HG03064 (cell line): ENCODE measurements at regions not wholly inside any gene's neighbourhood (a gene's known extent, or its start where the extent isn't known, plus 50 kb on each side); places are given as distances from the start of the nearest gene placed in this dataset.

Experiments used
- ATAC-seq: cut with Tn5 transposase; IDR thresholded peaks from one replicate; pipeline ENCODE4 v1.9.1; 2021; ENCODE audit warnings: low read depth; ENCODE audit not compliant: unreplicated experiment

DNA sequence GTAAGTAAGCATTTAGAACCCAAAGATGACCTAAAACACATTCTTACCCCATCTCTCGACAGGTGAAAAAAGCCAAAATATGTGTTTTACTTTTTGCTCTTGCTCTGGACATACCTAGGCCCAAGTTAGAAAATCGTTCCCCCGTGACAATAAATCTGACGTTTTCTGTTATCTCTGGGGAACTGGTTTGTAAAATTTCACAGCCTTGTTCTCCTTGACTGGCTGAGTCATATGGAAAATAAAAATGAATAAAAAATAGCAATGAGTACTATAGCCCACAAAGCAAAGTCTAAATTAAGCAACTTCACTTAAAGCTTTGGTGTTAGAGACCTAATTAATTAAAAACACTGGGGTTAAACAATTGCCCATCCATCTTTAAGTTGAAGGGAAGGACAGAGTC, 286.9 kb upstream of the CLINT1 start:
- no peak for ATAC-seq

GRCh38 chr5:158143081-158143480, 284.1 kb upstream of the CLINT1 start:
- no peak for ATAC-seq

DNA sequence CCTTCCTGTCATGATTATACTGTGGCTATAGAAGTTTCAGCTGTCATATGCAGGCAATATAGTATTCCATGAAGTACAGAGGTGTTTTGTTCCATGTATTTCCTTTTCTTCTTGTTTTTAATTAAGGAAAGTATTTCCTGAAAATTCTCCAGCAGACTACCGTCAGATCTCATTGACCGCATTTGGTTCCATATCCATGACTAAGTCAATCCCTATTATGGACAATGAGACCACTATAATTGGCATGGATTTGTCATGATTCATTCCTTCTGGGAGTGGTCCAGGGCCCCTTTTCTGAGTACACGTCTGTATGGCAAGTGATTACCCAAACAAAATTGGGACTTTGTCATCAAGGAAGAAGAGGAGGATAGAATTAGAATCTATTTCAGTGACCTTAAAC, 283.2 kb upstream of the CLINT1 start:
- ATAC-seq: no peak

GRCh38 chr5:158140120-158140731, 281.3 kb upstream of the CLINT1 start:
- ATAC-seq: no peak

DNA sequence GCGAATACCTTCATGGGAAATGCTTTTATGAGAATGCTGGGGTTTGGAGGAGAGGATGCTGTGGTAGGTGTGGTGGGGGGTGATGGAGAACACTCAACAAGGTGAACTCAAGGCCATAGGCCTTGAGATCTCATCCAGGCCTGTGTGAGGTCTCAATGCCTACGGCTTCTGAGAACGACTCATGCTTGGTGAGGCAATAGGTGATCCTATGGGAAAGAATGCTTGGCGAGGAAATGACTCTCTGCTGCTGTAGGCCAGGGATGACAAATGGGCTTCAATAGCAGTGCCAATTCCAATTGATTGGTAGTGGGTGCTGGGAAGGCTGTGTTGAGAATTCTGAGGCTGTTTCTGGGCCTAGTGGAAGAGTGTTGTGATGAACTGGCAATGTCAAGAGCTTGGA, 280.2 kb upstream of the CLINT1 start:
- no peak for ATAC-seq

GRCh38 chr5:158135682-158136179, 276.8 kb upstream of the CLINT1 start:
- ATAC-seq: no peak

DNA sequence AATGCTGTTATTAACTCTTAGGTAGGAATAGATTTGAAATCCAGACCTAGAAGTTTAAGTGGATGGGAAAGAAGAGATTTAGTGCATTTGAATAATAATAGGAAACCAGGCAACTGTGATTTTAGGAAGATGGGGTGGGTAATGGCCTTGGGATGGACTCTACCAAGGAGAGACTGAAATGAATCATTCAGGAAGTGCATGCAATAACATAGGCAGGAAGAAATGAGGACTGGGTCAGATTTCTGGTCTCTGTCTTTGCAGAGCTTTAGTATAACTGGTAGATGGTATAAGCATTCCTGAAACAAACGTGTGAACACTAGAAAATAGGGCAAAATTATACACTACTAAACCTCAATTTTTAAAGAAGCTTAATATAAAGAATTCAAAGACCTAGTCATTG, 274.4 kb upstream of the CLINT1 start:
- ATAC-seq: no peak

DNA sequence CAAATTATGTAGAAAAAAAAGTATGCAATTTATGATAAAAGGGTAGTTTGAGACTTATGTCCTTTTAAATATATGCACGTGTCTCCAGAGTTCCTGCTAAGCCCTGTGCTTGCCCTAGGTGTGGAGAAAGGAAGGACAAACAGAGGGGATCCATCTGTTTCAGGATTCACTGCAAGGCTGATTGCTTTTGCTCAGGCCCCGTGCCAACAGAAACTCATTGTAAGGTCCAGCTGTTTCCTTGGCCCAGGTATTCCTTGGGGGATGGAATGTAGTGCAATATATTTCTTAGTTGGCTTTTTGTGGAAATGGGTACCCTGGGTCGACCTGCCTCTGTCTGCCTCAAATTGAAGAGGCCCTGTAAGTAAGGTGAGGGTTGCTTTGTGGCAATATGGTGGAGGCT, 268.6 kb upstream of the CLINT1 start:
- no peak for ATAC-seq

DNA sequence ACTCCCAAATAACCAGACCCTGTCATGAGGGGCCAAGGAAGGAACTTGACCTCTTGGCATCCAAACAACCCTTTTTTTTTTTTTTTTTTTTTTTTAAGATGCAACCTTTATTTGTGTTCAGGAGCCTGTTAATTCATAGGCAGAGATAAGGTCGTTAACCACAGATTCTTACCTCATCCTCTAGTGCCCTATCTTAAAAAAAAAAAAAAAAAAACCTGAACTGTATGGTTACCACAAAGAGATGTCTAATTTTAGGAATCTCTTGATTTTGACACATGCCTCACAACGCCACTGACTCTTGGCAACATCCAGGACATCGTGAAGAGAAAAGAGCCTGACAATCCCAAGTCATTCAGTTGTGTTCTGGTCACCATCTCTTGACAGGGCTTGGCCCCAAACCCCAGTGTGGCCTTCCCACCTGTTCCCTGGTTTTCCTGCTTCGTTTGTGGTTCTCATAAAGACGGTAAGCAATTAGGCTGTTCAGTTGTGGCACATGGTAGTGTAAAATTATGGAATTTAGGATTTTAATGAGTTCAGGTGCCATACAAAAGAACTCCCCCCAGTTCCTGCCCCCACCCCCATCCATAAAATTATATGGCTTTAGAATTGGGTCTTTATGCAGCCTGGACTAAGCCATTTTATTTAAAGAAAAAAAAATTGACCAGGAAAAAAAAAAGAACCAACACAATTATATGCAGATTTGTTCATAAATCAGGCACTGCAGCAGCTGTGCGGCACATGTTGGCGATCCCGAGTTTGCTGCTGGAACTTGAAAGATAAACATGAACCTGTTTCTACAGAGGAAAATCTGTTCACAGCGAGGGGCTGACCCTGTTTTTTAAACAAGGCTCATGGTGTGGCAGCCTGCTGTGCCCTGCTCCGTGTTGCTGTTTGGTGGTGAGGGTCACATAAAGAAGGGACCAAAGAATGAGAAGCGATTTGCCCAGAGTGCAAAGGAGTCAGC, 267.8 kb upstream of the CLINT1 start:
- no peak for ATAC-seq

DNA sequence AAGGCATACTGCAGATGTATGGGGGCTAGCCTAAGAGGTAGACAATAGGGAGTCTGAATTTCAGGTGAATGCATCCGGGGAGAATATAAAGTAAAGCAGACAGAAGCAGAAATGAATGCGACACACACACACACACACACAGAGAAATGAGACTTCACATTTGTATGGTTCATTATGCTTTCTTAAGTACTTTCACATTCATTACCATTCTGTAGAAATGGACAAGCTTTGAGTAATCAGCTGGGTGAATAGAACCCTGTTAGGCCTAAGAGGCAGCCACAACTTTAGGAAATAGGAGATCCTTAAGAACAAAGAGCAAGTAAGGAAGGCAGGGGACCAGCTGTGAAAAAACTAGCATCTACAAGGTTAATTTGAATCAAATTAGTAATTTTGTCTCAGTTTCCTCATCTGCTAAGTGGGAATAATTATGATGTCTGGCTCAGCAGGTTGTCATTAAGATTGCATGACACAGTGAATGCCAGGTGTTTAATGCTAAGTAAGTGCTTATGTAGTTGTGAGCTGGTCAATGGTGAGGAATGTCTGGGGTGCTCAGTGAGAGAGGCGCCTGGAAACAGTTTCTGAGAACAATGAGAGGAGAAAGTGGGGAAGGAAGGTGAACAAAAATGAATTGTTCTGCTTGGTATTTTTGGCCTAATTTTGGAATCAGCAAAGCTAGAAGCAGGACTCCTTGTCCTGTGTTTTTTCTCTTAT, 265.8 kb upstream of the CLINT1 start:
- ATAC-seq: no peak

GRCh38 chr5:158123595-158123994, 264.6 kb upstream of the CLINT1 start:
- no peak for ATAC-seq

DNA sequence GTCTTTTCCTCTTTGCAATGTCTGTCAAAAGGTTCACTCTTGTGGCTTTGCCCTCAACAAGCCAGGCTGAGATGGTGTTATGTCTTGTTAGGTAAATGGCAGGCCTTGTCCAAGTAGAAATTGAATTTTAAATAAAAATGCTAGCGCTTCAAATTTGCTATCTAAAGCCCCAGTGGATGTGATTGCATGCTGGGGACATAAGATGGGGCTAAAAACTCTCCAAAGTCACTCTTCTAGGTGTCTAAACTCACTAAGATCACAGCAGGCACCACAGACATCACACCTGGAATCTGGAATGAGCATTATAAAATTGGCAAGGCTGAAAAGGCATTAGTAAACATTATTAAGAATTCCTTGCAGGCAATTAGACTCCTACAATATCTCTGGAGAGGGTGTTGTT, 262.7 kb upstream of the CLINT1 start:
- no peak for ATAC-seq

DNA sequence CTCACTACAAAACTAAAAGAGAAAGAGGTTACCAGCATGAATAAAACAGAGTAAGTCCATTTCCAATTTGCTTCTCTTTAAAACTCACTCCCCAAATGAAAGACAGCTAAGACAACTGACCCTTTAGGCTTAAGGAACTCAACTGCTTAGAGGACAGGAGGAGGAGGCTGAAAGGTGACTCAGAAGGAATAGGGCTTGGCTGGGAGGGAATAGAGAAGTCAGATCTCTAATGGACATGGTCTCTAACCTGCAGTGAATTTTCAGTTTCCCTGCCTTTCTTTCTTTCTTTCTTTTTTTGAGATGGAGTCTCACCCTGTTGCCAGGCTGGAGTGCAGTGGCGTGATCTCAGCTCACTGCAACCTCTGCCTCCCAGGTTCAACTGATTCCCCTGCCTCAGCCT, 261.8 kb upstream of the CLINT1 start:
- ATAC-seq: no peak

- no peak for ATAC-seq
Observed at GRCh38 chr5:158119961-158120723, 261.2 kb upstream of the CLINT1 start.

- no peak for ATAC-seq
Observed at GRCh38 chr5:158117467-158118160, 258.7 kb upstream of the CLINT1 start.

DNA sequence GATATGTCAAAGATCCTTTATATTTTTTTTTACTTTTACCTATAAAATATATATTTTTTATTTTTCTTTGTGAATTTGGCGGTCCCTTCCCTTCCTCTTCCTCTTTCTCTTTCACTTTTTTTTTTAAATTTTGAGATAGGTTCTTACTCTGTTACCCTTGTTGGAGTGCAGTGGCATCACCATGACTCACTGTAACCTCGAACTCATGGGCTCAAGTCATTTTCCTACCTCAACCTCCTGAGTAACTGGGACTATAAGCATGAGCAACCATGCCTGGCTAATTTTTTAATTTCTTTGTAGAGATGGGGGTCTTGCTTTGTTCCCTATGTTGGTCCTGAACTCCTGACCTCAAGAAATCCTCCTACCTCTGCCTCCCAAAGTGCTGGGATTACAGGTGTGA, 258.0 kb upstream of the CLINT1 start:
- no peak for ATAC-seq

DNA sequence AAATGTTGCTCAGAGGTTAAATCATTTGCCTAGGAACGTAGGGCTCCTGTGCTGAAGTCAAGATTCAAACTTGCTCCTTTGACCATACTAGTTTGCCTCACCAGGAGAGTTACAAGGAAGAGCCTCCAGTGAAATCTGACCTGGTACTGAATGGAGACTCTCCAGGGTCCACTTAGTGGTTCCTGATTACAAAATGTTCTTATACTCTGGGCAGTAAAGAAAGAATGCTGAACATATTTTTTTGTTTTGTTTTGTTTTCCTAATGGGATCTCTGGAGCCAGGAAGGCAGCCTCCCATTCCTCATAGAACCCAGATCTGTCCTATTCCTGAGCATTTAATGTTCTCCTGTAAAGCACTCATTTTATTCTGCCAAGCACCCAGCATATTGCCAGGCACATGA, 256.5 kb upstream of the CLINT1 start:
- ATAC-seq: no peak

DNA sequence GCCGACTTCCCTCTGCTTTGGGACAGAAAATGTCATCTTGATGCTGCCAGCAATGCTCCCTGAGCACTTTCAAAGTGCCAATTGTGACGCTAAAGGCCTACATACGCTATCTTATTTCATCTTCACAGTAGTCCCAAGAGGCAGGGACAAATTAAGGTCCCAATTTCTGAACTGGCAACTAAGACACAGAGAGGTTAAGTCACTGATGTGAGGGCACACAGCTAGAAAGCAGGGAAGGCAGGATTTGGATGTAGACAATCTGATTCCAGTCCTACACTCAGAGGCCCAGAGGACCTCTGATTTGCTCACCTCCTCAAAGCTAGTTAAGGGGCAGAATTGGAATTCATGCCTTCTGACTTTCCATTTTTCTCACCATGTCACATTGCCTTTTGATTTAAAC, 249.2 kb upstream of the CLINT1 start:
- ATAC-seq: no peak

GRCh38 chr5:158100373-158100888, 241.5 kb upstream of the CLINT1 start:
- ATAC-seq: no peak
